Mucosa of descending colon (tissue), 3 donors: ENCODE measurements at regions not wholly inside any gene's neighbourhood (a gene's known extent, or its start where the extent isn't known, plus 50 kb on each side); places are given as distances from the start of the nearest gene placed in this dataset.

Experiments used
- ATAC-seq: fragments of 200-7000 bp; cut with Tn5 transposase; one replicate; pipeline ENCODE4 v1.9.1; 2020; ENCODE audit warnings: mild to moderate bottlenecking, moderate library complexity
- DNase-seq, 3 donors: peaks; one replicate each; pipeline ENCODE4 v3.0.0-alpha.2; 2020
- H3K36me3 ChIP-seq: fragments of 200-600 bp; one replicate; pipeline ENCODE4 v1.8.0; 2021; ENCODE audit warnings: low read depth, mild to moderate bottlenecking
- H3K4me1 ChIP-seq: fragments of 200-600 bp; one replicate; pipeline ENCODE4 v1.8.0; 2021; ENCODE audit warnings: low read depth, mild to moderate bottlenecking
- H3K4me3 ChIP-seq: fragments of 200-600 bp; one replicate; pipeline ENCODE4 v1.8.0; 2021; ENCODE audit warnings: mild to moderate bottlenecking
- H3K9me3 ChIP-seq: fragments of 200-600 bp; one replicate; pipeline ENCODE4 v1.8.0; 2021; ENCODE audit warnings: mild to moderate bottlenecking
- CTCF ChIP-seq: fragments of 200-600 bp; IDR thresholded peaks from one replicate; pipeline ENCODE4 v1.8.0; 2022; ENCODE audit warnings: antibody characterized with exemption, mild to moderate bottlenecking
- intact Hi-C, 2 donors: fragments of 100-400 bp; cut with DNase I in 1 of 2; cut with micrococcal nuclease in 1 of 2; formaldehyde crosslinking; loops; one replicate each; pipeline versions ENCODE4 v1.11.0 to v1.11.1; 2022; cut with DNase I, micrococcal nuclease
- donor health status: DM: no; HTN: no; CAD: no; lungs with moderate emphysema.
- donor health status: DM: no; HTN: no; CAD: no.
- donor health status: DM: no; HTN: yes; CAD: no.

DNA sequence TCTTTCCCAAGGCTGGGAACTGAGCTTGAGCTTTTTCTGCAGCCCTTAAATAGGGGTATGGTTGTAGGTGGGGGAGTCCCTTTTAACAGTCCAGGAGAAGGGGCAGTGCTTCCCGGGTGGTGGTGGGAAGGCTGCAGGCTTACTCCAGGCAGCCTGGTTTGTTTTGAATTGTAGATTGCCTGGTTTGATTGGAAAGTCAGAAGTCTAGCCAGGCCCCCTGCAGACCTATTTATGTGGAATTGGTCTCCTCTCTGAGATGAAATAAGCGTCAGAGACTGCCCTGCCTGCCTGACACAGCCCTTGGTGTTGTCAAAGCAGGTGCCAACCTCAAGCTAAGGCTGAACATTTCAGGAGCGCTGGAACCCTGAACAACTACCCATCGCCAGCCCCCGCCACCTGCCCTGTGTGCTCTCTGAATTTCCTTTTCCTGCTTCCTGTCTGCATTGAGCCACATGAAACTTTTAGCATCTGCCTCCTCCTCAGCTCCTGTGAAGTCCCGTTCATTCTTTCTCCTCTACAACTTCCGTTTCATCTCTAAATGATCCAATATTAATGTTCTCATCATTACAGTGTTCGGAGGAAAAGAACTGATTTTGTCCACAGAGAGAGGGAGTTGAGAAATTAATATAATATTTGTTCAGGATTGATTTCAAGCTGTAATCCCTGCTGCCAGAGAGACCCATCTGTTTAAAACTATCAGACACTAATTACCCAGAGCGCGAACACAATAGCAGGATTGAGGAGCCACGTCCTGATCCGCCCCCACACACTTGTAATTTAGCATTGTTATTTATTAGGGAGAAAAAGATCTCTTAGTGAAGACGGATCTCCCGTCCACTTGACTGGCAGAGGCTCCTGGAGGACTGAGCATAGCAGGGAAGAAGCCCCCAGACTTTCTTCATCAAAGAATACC, 136.5 kb downstream of the TRIM29 start:
- Histone ChIP-seq H3K9me3 (no peaks in the 10 kb centered on the region), H3K4me1 (no peaks in the 10 kb centered on the region), H3K36me3 (no peaks in the 10 kb centered on the region), H3K4me3 (no peak overlapping the region)
- no peak for DNase-seq
- intact Hi-C loops: no loop called here
- TF ChIP-seq CTCF: no peak
- ATAC-seq: no peak

- no peaks in the 10 kb centered on the region for H3K36me3 ChIP-seq
- H3K4me3 ChIP-seq: no peak overlapping the region
- TF ChIP-seq CTCF: no peak
- intact Hi-C loops: no loop called here
- no peaks in the 10 kb centered on the region for H3K4me1 ChIP-seq
- peak; percentile 31 for ATAC-seq
- no peak for DNase-seq
- H3K9me3 ChIP-seq: no peaks in the 10 kb centered on the region
Measured at GRCh38 chr11:119999220-119999619, 138.7 kb downstream of the TRIM29 start.

GRCh38 chr11:119996556-119996955, 141.4 kb downstream of the TRIM29 start:
- Histone ChIP-seq H3K36me3 (no peaks in the 10 kb centered on the region), H3K9me3 (no peaks in the 10 kb centered on the region), H3K4me3 (no peak overlapping the region), H3K4me1 (no peaks in the 10 kb centered on the region)
- DNase-seq (no peak), ATAC-seq (no peak)
- no peak for TF ChIP-seq CTCF
- intact Hi-C loops: no loop called here

DNA sequence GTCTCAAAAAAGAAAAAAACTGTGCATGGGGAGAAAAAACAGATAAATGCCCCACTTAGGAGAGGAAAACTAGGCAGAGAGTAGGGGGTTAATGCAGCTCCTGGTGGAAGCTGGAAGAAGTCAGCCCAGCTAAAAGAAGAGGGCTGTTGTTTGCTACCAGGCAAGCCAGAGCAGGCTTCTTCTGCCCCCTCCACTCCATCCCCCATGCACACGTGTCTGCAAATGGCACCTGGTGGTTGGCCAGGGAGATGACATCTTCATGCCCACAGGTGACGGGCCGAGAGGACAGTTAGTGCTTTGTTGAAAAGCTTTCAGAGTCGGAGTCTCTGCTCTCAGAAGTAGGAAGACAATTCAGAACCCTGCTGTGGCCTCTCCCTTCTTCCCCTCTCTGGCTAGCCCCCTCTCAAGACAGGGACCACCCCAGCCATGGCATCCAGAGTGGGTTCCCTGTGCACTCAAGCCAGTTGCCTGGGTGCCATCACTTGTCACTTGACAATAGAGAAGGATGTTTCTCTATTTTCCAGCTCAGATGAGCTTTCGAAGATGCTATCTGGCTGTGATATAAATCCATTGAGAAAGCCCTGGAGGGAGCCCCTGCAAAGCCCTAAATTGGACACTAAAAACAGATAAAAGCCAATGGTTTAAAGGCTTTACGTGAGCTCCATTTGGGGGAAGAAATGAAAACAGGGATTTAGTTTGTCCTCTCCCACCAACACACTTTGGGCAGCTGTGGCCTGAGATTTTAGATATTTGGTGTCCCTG, 142.0 kb downstream of the TRIM29 start:
- intact Hi-C loops: no loop called here
- TF ChIP-seq CTCF: no peak
- H3K4me1 ChIP-seq: no peaks in the 10 kb centered on the region
- no peak overlapping the region for H3K4me3 ChIP-seq
- no peaks in the 10 kb centered on the region for H3K36me3 ChIP-seq
- H3K9me3 ChIP-seq: no peaks in the 10 kb centered on the region
- DNase-seq (no peak), ATAC-seq (no peak)

DNA sequence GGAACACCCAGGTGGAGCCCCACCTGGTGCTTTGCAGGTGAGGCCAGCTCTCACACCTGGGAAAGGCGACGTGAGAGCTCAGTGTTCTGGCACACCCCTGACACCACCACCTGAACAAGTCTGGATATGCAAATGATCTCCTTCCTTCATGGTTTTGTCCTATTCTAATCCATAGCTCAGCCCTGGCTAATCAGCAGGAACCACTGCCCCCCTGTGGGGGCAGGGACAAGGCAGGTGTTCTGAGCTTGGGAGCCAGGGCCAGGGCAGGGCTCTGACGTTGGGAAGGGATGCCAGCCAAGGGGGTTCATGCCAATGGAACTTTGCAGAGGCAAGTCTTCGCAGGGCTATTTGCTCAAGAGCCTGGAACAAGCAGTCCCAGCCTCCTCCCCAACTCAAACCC, 144.2 kb downstream of the TRIM29 start:
- Histone ChIP-seq H3K36me3 (no peaks in the 10 kb centered on the region), H3K9me3 (no peaks in the 10 kb centered on the region), H3K4me1 (no peaks in the 10 kb centered on the region), H3K4me3 (no peak overlapping the region)
- DNase-seq: peak in 2 of 3 donors; percentile 49 to 59
- TF ChIP-seq CTCF: no peak
- intact Hi-C loops: no loop called here
- ATAC-seq: peak; percentile 90
